Psoas muscle (tissue), 7 donors: ENCODE measurements at regions not wholly inside any gene's neighbourhood (a gene's known extent, or its start where the extent isn't known, plus 50 kb on each side); places are given as distances from the start of the nearest gene placed in this dataset.

Experiments used
- ATAC-seq, 4 donors: fragments of 200-7000 bp; cut with Tn5 transposase; one replicate each; pipeline ENCODE4 v1.9.1; 2020; ENCODE audit warnings: moderate library complexity in 3 of 4, mild to moderate bottlenecking in 2 of 4
- DNase-seq, 2 donors: peaks; one replicate each; pipeline ENCODE4 v3.0.0-alpha.2; 2020
- H3K27ac ChIP-seq: fragments of 200-600 bp; one replicate; pipeline ENCODE4 v1.8.0; 2022
- H3K27me3 ChIP-seq, 3 donors: fragments of 200-600 bp in 1 of 3; one replicate each; pipeline versions ENCODE4 v1.6.1 to v1.8.0; 2013 to 2022; ENCODE audit warnings: low read length in 2 of 3, mild to moderate bottlenecking in 2 of 3, moderate library complexity in 1 of 3; ENCODE audit not compliant: insufficient read depth in 3 of 3
- H3K36me3 ChIP-seq, 2 donors: fragments of 200-600 bp in 1 of 2; one replicate each; pipeline versions ENCODE4 v1.6.1 to v1.8.0; 2013 to 2022; ENCODE audit warnings: low read depth in 1 of 2, mild to moderate bottlenecking in 1 of 2, moderate library complexity in 1 of 2; ENCODE audit not compliant: insufficient read depth in 1 of 2
- H3K4me1 ChIP-seq: fragments of 200-600 bp; one replicate; pipeline ENCODE4 v1.8.0; 2022
- H3K4me3 ChIP-seq: fragments of 200-600 bp; one replicate; pipeline ENCODE4 v1.8.0; 2022; ENCODE audit warnings: mild to moderate bottlenecking
- H3K9me3 ChIP-seq: fragments of 200-600 bp; one replicate; pipeline ENCODE4 v1.8.0; 2022
- WGBS, 3 donors: extraction: QIAGEN DNeasy Blood & Tissue Kit; methylation state at CpG; one replicate each; pipeline versions ENCODE4 v1.1.6 to v1.1.7; 2013; 5-methylcytosine and 5-hydroxymethylcytosine counted together
- intact Hi-C, 2 donors: fragments of 100-400 bp; cut with DNase I; formaldehyde crosslinking; loops; one replicate each; pipeline versions ENCODE4 v1.11.0 to v1.14.2; 2022
- TF ChIP-seq, protein P1 (sequence below): fragments of 200-600 bp; IDR thresholded peaks from one replicate; pipeline ENCODE4 v1.8.0; 2022; ENCODE audit warnings: antibody characterized with exemption
- donor health status: healthy with polysubstance abuse.
- donor health status: DM: no; HTN: no; CAD: no; lungs with moderate emphysema.
- donor health status: Bipolar disorder and iron deficiency.
- donor health status: healthy.
- donor health status: DM: yes; HTN: yes; CAD: no.
- donor health status: DM: no; HTN: no; CAD: no.
- donor health status: DM: yes; HTN: yes; CAD: no.

DNA sequence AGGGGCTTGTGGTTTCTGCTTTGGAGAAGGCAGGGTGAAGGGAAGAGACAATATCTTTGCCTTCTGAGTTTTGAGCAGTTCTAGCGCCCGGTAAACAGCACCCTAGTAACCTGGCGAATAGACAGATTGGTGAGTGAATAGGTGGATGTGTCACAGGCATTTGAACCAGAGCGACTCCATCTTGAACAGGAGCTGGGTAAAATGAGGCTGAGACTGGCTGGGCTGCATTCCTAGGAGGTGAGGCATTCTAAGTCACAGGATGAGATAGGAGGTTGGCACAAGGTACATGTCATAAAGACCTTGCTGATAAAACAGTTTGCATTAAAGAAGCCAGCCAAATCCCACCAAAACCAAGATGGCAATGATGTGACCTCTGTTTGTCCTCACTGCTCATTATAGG is 643.6 kb upstream of the TMEM132C start:
- TF ChIP-seq, protein P1, sequence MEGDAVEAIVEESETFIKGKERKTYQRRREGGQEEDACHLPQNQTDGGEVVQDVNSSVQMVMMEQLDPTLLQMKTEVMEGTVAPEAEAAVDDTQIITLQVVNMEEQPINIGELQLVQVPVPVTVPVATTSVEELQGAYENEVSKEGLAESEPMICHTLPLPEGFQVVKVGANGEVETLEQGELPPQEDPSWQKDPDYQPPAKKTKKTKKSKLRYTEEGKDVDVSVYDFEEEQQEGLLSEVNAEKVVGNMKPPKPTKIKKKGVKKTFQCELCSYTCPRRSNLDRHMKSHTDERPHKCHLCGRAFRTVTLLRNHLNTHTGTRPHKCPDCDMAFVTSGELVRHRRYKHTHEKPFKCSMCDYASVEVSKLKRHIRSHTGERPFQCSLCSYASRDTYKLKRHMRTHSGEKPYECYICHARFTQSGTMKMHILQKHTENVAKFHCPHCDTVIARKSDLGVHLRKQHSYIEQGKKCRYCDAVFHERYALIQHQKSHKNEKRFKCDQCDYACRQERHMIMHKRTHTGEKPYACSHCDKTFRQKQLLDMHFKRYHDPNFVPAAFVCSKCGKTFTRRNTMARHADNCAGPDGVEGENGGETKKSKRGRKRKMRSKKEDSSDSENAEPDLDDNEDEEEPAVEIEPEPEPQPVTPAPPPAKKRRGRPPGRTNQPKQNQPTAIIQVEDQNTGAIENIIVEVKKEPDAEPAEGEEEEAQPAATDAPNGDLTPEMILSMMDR: no peak
- Histone ChIP-seq H3K9me3 (no peaks in the 10 kb centered on the region), H3K4me1 (no peaks in the 10 kb centered on the region), H3K36me3 (no peaks in the 10 kb centered on the region), H3K27me3 (no peaks in the 10 kb centered on the region), H3K4me3 (no peak overlapping the region), H3K27ac (no peak overlapping the region)
- DNase-seq (no peak), ATAC-seq (no peak)
- intact Hi-C loops: no loop called here
- WGBS, 3 donors: 89 to 96% (median 94%) methylated on average over 4 of the region's 4 CpGs

DNA sequence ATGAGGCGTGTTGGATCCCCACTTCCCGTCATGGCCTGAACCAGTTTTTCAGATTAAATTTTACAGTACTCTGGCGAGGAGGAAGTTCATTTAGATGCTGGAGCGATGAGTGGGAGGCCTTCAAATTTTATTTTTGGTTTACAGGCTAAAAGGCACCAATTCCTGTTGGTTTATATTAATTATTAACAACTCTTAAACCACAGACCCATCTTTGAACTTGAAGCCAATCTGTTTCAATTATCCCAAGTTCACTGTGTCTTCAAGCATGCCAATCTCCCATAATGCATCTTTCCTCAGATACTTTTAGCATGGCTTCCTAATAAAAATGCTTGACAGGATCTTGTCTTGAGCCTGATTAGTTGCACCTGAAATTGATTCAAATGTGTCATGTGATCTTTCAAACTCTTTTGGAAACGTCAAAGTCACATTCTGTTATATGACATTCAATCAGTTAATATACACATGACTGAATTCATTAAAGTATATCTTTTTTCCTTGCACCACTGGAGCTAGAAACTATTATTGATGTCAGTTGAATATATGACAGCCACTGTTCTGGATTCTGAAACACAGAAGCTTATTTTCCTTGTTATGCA is 641.7 kb upstream of the TMEM132C start:
- ATAC-seq: no peak
- TF ChIP-seq, protein P1: no peak

DNA sequence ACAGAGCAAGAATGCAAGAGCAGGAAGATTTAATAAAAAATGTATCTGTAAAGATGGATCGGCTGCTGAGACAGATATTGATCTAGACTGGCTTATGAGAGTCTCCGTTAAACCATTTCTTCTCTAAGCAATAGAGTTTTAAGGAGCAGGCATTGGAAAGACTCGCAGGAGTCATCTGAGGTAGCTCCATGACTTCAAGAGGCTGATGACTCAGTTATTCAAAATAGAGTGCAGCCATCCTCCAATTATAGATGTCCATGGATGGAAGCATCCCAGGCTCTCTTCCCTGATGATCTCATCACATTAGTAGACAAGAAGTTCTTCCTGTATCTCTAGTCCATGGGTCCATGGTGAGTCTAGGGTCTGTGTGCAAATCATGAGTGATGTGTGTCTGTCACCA is 638.3 kb upstream of the TMEM132C start:
- Histone ChIP-seq H3K4me1 (no peaks in the 10 kb centered on the region), H3K4me3 (no peak overlapping the region), H3K9me3 (no peaks in the 10 kb centered on the region), H3K36me3 (no peaks in the 10 kb centered on the region), H3K27me3 (no peaks in the 10 kb centered on the region), H3K27ac (no peak overlapping the region)
- ATAC-seq (peak in 1 of 4 donors; percentile 65), DNase-seq (no peak)
- 83 to 92% (median 86%) methylated on average over 3 of the region's 3 CpGs for WGBS, 3 donors
- intact Hi-C loops: no loop called here
- TF ChIP-seq, protein P1: no peak

More for the DNA sequence above, 641.7 kb upstream of the TMEM132C start:
- no peaks in the 10 kb centered on the region for H3K36me3 ChIP-seq
- intact Hi-C loops: no loop called here
- no peak overlapping the region for H3K27ac ChIP-seq
- WGBS, 3 donors: 77 to 80% (median 79%) methylated on average over 5 of the region's 5 CpGs
- no peaks in the 10 kb centered on the region for H3K4me1 ChIP-seq
- H3K4me3 ChIP-seq: no peak overlapping the region
- DNase-seq: no peak
- no peaks in the 10 kb centered on the region for H3K9me3 ChIP-seq
- H3K27me3 ChIP-seq: no peaks in the 10 kb centered on the region

DNA sequence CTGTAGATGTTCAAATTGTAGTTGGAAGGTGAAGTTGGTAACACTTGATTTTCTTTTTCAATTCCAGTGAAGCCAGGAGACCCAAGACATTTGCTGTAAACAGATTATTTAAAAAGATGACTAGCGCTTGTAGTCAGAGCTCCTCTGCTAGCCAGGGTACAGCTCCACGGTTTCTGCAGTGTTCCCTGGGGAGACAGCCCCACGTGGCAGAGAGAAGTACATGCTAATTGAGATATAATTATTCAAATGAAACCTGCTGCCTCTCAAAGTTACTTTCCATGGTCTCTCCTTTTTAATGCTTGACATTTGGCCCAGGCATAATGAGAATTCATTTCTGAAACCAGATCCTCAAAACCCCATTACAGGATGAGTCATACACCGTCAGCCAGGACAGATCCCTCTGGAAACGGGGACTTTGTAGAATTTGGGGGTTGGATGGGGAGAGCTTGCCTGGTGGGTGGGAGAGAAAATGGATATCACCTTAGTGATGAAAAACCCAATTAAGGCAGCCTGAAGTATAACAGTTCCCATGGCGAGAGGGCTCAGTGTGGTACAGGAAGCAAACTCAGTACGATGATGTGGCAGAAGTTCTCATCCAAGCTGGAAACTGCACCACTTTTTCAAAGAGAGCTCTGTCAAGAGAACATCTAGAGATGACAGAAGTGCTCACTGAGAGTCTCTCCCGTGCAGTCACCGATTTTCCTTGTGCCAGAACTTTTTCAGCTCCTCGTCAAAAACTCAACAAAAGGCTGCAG is 637.7 kb upstream of the TMEM132C start:
- H3K27ac ChIP-seq: no peak overlapping the region
- H3K9me3 ChIP-seq: no peaks in the 10 kb centered on the region
- H3K27me3 ChIP-seq: no peaks in the 10 kb centered on the region
- WGBS, 3 donors: 32 to 47% (median 34%) methylated on average over 10 of the region's 10 CpGs
- no peaks in the 10 kb centered on the region for H3K4me1 ChIP-seq
- ATAC-seq: no peak
- intact Hi-C loops: no loop called here
- TF ChIP-seq, protein P1: no peak
- no peaks in the 10 kb centered on the region for H3K36me3 ChIP-seq
- H3K4me3 ChIP-seq: no peak overlapping the region
- no peak for DNase-seq
